ENCODE measurements at regions not wholly inside any gene's neighbourhood (a gene's known extent, or its start where the extent isn't known, plus 50 kb on each side); places are given as distances from the start of the nearest gene placed in this dataset.

- TF ChIP-seq CTCF (conservative IDR thresholded peaks at IDR 0.05; ENCODE audit: low read depth, low read length), result no peak
- TF ChIP-seq EZH2 (IDR thresholded peaks at IDR 0.05; ENCODE audit: borderline replicate concordance, low read depth, low read length, poor library complexity, severe bottlenecking), result no peak
Measured at GRCh38 chr5:7050986-7051385, 337.8 kb downstream of the TENT4A start.

All from A673 (cell line).